K562 (cell line): ENCODE measurements at regions not wholly inside any gene's neighbourhood (a gene's known extent, or its start where the extent isn't known, plus 50 kb on each side); places are given as distances from the start of the nearest gene placed in this dataset.

Experiments used
- ATAC-seq: fragments of 200-7000 bp; cut with Tn5 transposase; 3 replicates; pipeline ENCODE4 v1.9.1; 2020; ENCODE audit warnings: moderate library complexity
- BruUV-seq: library from RNA; stranded (reverse); fragments of 400-500 nt; replicated peaks from 2 replicates; lab custom pipeline; 2021; lab: Mats Ljungman, UMichigan
- CTCF ChIA-PET: fragments of 300-600 bp; formaldehyde crosslinking; extraction: SDS; loops from one replicate; lab custom pipeline; 2021; ENCODE audit warnings: low intra/inter-chr PET ratio; lab: Yijun Ruan, JAX
- POLR2A ChIA-PET: fragments of 300-600, 350-650 bp; sonication (Branson Sonifier 250); formaldehyde crosslinking; extraction: SDS; loops from one replicate; lab custom pipeline; 2021; ENCODE audit warnings: antibody characterized with exemption, inconsistent platforms; lab: Yijun Ruan, JAX
- DNase-seq, 4 experiments: peaks; one replicate each; pipeline versions ENCODE4 v3.0.0 to v3.0.0-alpha.2; 2011 to 2018; ENCODE audit warnings: low spot score in 3 of 4, mixed read lengths in 3 of 4; ENCODE audit errors: extremely low read depth in 1 of 4
- FAIRE-seq: peaks from 2 replicates; lab custom pipeline; 2011; peaks lifted over from hg19 to GRCh38; lab: Jason Lieb, UNC
- H2AFZ ChIP-seq: 2 replicates; pipeline ENCODE4 v1.6.0; 2011; ENCODE audit warnings: low read depth, low read length, control low read depth, inconsistent platforms
- H3K27ac ChIP-seq: fragments of 200-600 bp; 3 replicates; pipeline ENCODE4 v1.8.0; 2011; ENCODE audit warnings: low read depth, mild to moderate bottlenecking, control low read depth, inconsistent platforms, low read length, moderate library complexity, mixed read lengths; ENCODE audit errors: extremely low read depth
- H3K27me3 ChIP-seq, 2 experiments: fragments of 300-600 bp in 1 of 2; 2 replicates in 1 of 2; 3 replicates in 1 of 2; pipeline versions ENCODE4 v1.6.0 to v1.8.0; 2011; ENCODE audit warnings: inconsistent platforms in 2 of 2, low read length in 2 of 2, mild to moderate bottlenecking in 1 of 2, mixed read lengths in 1 of 2, moderate library complexity in 1 of 2; ENCODE audit not compliant: control insufficient read depth in 2 of 2, insufficient read depth in 2 of 2
- H3K36me3 ChIP-seq: fragments of 300-600 bp; 3 replicates; pipeline ENCODE4 v1.8.0; 2011; ENCODE audit warnings: mild to moderate bottlenecking, low read length, inconsistent platforms; ENCODE audit not compliant: control insufficient read depth, insufficient read depth
- H3K4me1 ChIP-seq, 2 experiments: fragments of 200-600 bp in 1 of 2; replicated peaks in 1 of 2; 2 replicates in 1 of 2; 3 replicates in 1 of 2; pipeline versions ENCODE4 v1.5.1 to v1.8.0; 2011; ENCODE audit warnings: inconsistent platforms in 2 of 2, low read length in 2 of 2, mild to moderate bottlenecking in 1 of 2, mixed read lengths in 1 of 2, moderate library complexity in 1 of 2; ENCODE audit not compliant: control insufficient read depth in 2 of 2, insufficient read depth in 2 of 2
- H3K4me2 ChIP-seq: 2 replicates; pipeline ENCODE4 v1.6.1; 2011; ENCODE audit warnings: low read length, control low read depth, inconsistent platforms, mixed read lengths; ENCODE audit not compliant: insufficient read depth
- H3K4me3 ChIP-seq: fragments of 200-600 bp; sonication (generic), shearing (Covaris generic); 2 replicates; pipeline ENCODE4 v1.5.1; 2016; ENCODE audit warnings: control low read depth, inconsistent platforms
- H3K79me2 ChIP-seq: fragments of 200-600 bp; 3 replicates; pipeline ENCODE4 v1.8.0; 2011; ENCODE audit warnings: low read length, inconsistent platforms; ENCODE audit not compliant: control insufficient read depth, insufficient read depth
- H3K9ac ChIP-seq, 2 experiments: 2 replicates each; pipeline versions ENCODE4 v1.6.0 to v1.6.1; 2011; ENCODE audit warnings: low read depth in 2 of 2, low read length in 2 of 2, control low read depth in 1 of 2, inconsistent platforms in 1 of 2, mild to moderate bottlenecking in 1 of 2, mixed read lengths in 1 of 2; ENCODE audit not compliant: insufficient read depth in 1 of 2
- H3K9me1 ChIP-seq: one replicate; pipeline ENCODE4 v1.6.0; 2011; ENCODE audit warnings: inconsistent platforms, mild to moderate bottlenecking, low read length, moderate library complexity; ENCODE audit not compliant: control insufficient read depth, insufficient read depth
- H3K9me3 ChIP-seq: replicated peaks from 2 replicates; pipeline ENCODE4 v1.5.1; 2011; ENCODE audit warnings: low read depth, low read length, inconsistent platforms; ENCODE audit not compliant: control insufficient read depth, insufficient read depth
- H4K20me1 ChIP-seq: replicated peaks from 2 replicates; pipeline ENCODE4 v1.6.1; 2011; ENCODE audit warnings: low read length, inconsistent platforms, mixed read lengths; ENCODE audit not compliant: control insufficient read depth, insufficient read depth
- BMI1 ChIP-seq: fragments of 150-350 bp; IDR thresholded peaks from 2 replicates; pipeline ENCODE4 v1.6.1; 2014; ENCODE audit warnings: low read length
- HDAC2 ChIP-seq: fragments of 450-650 bp; IDR thresholded peaks from 2 replicates; pipeline ENCODE4 v1.6.1; 2016; ENCODE audit warnings: mild to moderate bottlenecking
- IRF2 ChIP-seq: sonication (generic); formaldehyde crosslinking; IDR thresholded peaks from 2 replicates; pipeline ENCODE4 v1.8.1; 2022; ENCODE audit warnings: mild to moderate bottlenecking, missing genetic modification reagents
- L3MBTL2 ChIP-seq: fragments of 450-650 bp; IDR thresholded peaks from 2 replicates; pipeline ENCODE4 v1.6.1; 2016; ENCODE audit warnings: mild to moderate bottlenecking, moderate library complexity
- MCM2 ChIP-seq: fragments of 450-650 bp; IDR thresholded peaks from 2 replicates; pipeline ENCODE4 v1.6.1; 2017; ENCODE audit warnings: low read depth, mild to moderate bottlenecking
- NEUROD1 ChIP-seq: fragments of 150-350 bp; IDR thresholded peaks from 2 replicates; pipeline ENCODE4 v1.6.1; 2014; ENCODE audit warnings: borderline replicate concordance, low read length, low read depth; ENCODE audit not compliant: partially characterized antibody
- NFATC3 ChIP-seq: fragments of 450-650 bp; IDR thresholded peaks from 2 replicates; pipeline ENCODE4 v1.6.1; 2017; ENCODE audit warnings: mild to moderate bottlenecking
- NR1H2 ChIP-seq: sonication (generic); formaldehyde crosslinking; IDR thresholded peaks from 2 replicates; pipeline ENCODE4 v1.4.0; 2020; ENCODE audit warnings: mild to moderate bottlenecking, missing genetic modification reagents
- PURB ChIP-seq: sonication (generic); formaldehyde crosslinking; IDR thresholded peaks from 2 replicates; pipeline ENCODE4 v1.9.0; 2021; ENCODE audit warnings: low read depth, mild to moderate bottlenecking, missing genetic modification reagents
- TBP ChIP-seq: optimal IDR thresholded peaks from 2 replicates; pipeline ENCODE3; 2011; ENCODE audit warnings: low read depth, low read length, improper control_type of control experiment
- ZNF830 ChIP-seq: fragments of 250-450 bp; sonication (Bioruptor Pico); IDR thresholded peaks from 2 replicates; pipeline ENCODE4 v1.5.0; 2021; ENCODE audit warnings: mild to moderate bottlenecking
- ZZZ3 ChIP-seq: fragments of 450-650 bp; IDR thresholded peaks from 2 replicates; pipeline ENCODE4 v1.6.1; 2016; ENCODE audit warnings: antibody characterized with exemption, mild to moderate bottlenecking, moderate library complexity
- WGBS: fragments of 100-300 bp; shearing (Covaris generic); methylation state at CpG from one replicate; pipeline ENCODE4 v1.1.6; 2016; ENCODE audit warnings: low coverage, mixed read lengths; ENCODE audit not compliant: insufficient coverage; ENCODE audit errors: missing lambda C conversion rate; 5-methylcytosine and 5-hydroxymethylcytosine counted together
- in situ Hi-C: fragments of 300-500 bp; cut with MboI; formaldehyde crosslinking; loops from 4 replicates; pipeline ENCODE4 v1.15.0; 2018; ENCODE audit warnings: inconsistent platforms, mixed read lengths
- intact Hi-C: fragments of 100-400 bp; cut with micrococcal nuclease; formaldehyde crosslinking; loops from 2 replicates; pipeline ENCODE4 v1.14.2; 2022
- TF ChIP-seq, protein P1 (sequence below), 2 experiments: fragments of 450-650 bp in 1 of 2; sonication (generic) in 1 of 2; formaldehyde crosslinking in 1 of 2; IDR thresholded peaks; 2 replicates each; pipeline versions ENCODE4 v1.7.1 to v1.9.0; 2016 to 2022; ENCODE audit warnings: inconsistent platforms in 1 of 2, mild to moderate bottlenecking in 1 of 2, missing genetic modification reagents in 1 of 2

DNA sequence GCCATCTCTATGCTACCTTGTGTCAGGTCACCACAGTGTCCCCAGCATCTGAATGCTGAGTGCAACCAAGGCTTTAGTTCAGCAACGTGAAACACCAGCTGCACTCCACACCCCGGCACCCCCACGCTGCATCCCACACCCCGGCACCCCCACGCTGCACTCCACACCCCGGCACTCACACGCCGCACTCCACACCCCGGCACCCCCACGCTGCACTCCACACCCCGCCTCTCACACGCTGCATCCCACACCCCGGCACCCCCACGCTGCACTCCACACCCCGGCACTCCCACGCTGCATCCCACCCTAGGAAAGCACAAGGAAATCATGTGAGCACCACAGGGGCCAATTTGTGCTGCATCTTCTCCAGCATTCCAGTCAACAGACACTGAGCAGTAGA lies 199.8 kb upstream of the FRG1 start:
- Histone ChIP-seq H3K27ac (no peak overlapping the region), H3K9me3 (no peaks in the 10 kb centered on the region), H3K9me1 (no peaks in the 10 kb centered on the region), H3K4me1 (no peaks in the 10 kb centered on the region), H3K9ac (no peak overlapping the region), H3K4me2 (no peak overlapping the region), H3K79me2 (no peaks in the 10 kb centered on the region), H4K20me1 (no peaks in the 10 kb centered on the region), H2AFZ (no peak overlapping the region), H3K27me3 (no peaks in the 10 kb centered on the region), H3K4me3 (no peak overlapping the region), H3K36me3 (no peaks in the 10 kb centered on the region)
- no peak for ATAC-seq
- BruUV-seq = no TSS peak
- no peak for TF ChIP-seq L3MBTL2
- no peak for TF ChIP-seq TBP
- TF ChIP-seq MCM2 = no peak
- no peak for TF ChIP-seq PURB
- no peak for TF ChIP-seq ZNF830
- TF ChIP-seq NEUROD1 = no peak
- no peak for TF ChIP-seq IRF2
- no peak for TF ChIP-seq BMI1
- no peak for TF ChIP-seq NFATC3
- no peak for TF ChIP-seq NR1H2 (CRISPR knock-in tag)
- no peak for TF ChIP-seq HDAC2
- TF ChIP-seq ZZZ3 = no peak
- TF ChIP-seq, protein P1, sequence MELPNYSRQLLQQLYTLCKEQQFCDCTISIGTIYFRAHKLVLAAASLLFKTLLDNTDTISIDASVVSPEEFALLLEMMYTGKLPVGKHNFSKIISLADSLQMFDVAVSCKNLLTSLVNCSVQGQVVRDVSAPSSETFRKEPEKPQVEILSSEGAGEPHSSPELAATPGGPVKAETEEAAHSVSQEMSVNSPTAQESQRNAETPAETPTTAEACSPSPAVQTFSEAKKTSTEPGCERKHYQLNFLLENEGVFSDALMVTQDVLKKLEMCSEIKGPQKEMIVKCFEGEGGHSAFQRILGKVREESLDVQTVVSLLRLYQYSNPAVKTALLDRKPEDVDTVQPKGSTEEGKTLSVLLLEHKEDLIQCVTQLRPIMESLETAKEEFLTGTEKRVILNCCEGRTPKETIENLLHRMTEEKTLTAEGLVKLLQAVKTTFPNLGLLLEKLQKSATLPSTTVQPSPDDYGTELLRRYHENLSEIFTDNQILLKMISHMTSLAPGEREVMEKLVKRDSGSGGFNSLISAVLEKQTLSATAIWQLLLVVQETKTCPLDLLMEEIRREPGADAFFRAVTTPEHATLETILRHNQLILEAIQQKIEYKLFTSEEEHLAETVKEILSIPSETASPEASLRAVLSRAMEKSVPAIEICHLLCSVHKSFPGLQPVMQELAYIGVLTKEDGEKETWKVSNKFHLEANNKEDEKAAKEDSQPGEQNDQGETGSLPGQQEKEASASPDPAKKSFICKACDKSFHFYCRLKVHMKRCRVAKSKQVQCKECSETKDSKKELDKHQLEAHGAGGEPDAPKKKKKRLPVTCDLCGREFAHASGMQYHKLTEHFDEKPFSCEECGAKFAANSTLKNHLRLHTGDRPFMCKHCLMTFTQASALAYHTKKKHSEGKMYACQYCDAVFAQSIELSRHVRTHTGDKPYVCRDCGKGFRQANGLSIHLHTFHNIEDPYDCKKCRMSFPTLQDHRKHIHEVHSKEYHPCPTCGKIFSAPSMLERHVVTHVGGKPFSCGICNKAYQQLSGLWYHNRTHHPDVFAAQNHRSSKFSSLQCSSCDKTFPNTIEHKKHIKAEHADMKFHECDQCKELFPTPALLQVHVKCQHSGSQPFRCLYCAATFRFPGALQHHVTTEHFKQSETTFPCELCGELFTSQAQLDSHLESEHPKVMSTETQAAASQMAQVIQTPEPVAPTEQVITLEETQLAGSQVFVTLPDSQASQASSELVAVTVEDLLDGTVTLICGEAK (IDR thresholded peaks at IDR 0.05) = no peak
- TF ChIP-seq, protein P1 (CRISPR knock-in tag; IDR thresholded peaks at IDR 0.05) = no peak
- 0% methylated on average over 6 of the region's 16 CpGs for WGBS
- DNase-seq = no peak
- ChIA-PET CTCF (no interaction called here), POLR2A (no interaction called here)
- no peak for FAIRE-seq
- intact Hi-C loops = no loop called here
- in situ Hi-C loops = no loop called here
